MM.1S (cell line): ENCODE measurements at regions not wholly inside any gene's neighbourhood (a gene's known extent, or its start where the extent isn't known, plus 50 kb on each side); places are given as distances from the start of the nearest gene placed in this dataset.

Experiments
- CTCF ChIP-seq: fragments of 300-600 bp; sonication (generic); IDR thresholded peaks from 2 replicates; pipeline ENCODE4 v1.5.1; 2016; ENCODE audit warnings: antibody characterized with exemption, low read length, mixed read lengths
- EZH2 ChIP-seq: fragments of 300-600 bp; sonication (generic); optimal IDR thresholded peaks from 2 replicates; pipeline ENCODE3; 2017; ENCODE audit warnings: low read depth, mild to moderate bottlenecking, antibody characterized with exemption, low read length, mixed read lengths
- EZH2phosphoT487 ChIP-seq: fragments of 300-600 bp; sonication (generic); IDR thresholded peaks from 2 replicates; pipeline ENCODE4 v1.6.1; 2018; ENCODE audit warnings: antibody characterized with exemption, low read length

DNA sequence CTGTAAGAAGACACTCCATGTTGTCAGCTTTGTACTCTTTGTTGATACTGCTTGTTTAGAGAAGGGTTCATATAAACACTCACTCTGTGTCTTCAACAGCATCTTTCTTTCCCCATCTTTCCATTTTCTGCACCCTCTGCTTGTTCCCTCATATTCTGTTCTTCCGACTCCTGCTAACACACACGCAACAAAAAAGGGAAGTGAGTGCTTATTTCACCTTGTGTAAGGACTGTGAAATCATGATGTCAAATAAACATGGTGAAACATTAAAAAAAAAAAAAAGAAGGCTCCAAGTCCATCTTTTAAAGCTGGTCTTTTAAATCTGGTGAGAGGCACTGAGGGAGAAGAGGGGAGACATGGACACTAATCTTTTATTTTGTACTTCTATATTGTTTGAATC lies 145.4 kb downstream of the RPAP3 start:
- TF ChIP-seq CTCF: no peak
- TF ChIP-seq EZH2phosphoT487: no peak
- no peak for TF ChIP-seq EZH2
